HL-60/S4 treated with retinoic acid at 250 ng/mL for 4 days and 3 days (cell line): ENCODE measurements at regions not wholly inside any gene's neighbourhood (a gene's known extent, or its start where the extent isn't known, plus 50 kb on each side); places are given as distances from the start of the nearest gene placed in this dataset.
"Not testable (repeated sequence)": the region's sequence is repeated elsewhere in the genome, so short reads cannot be mapped to it uniquely, and the experiment has no call there.

Experiments used
- in situ Hi-C: fragments of 300-500 bp; cut with MboI; formaldehyde crosslinking; loops from 2 replicates; pipeline ENCODE4 v1.7.0; 2022; ENCODE audit warnings: low sequenced_read_pairs

GRCh38 chr12:47412601-47413236 lies 293.1 kb downstream of the RPAP3 start:
- in situ Hi-C loops = no loop called here

GRCh38 chr12:47411966-47412365 lies 293.9 kb downstream of the RPAP3 start:
- in situ Hi-C loops = no loop called here

GRCh38 chr12:47410862-47411261 lies 295.0 kb downstream of the RPAP3 start:
- in situ Hi-C loops = no loop called here

- in situ Hi-C loops = no loop called here
These were observed 295.4 kb downstream of the RPAP3 start for GRCh38 chr12:47410383-47410782.

GRCh38 chr12:47409310-47409987 lies 296.4 kb downstream of the RPAP3 start:
- in situ Hi-C loops = no loop called here

- in situ Hi-C loops = no loop called here
These were observed 297.5 kb downstream of the RPAP3 start for GRCh38 chr12:47408171-47408871.

GRCh38 chr12:47407463-47408129 lies 298.2 kb downstream of the RPAP3 start:
- in situ Hi-C loops = no loop called here

- in situ Hi-C loops = no loop called here
These were observed 302.1 kb downstream of the RPAP3 start for GRCh38 chr12:47403681-47404080.

- in situ Hi-C loops = not testable (repeated sequence)
These were observed 304.6 kb downstream of the RPAP3 start for GRCh38 chr12:47401196-47401595.

- in situ Hi-C loops = no loop called here
These were observed 305.6 kb downstream of the RPAP3 start for GRCh38 chr12:47400266-47400665.

- in situ Hi-C loops = no loop called here
These were observed 308.1 kb downstream of the RPAP3 start for GRCh38 chr12:47397664-47398281.

- in situ Hi-C loops = no loop called here
These were observed 308.7 kb downstream of the RPAP3 start for GRCh38 chr12:47396902-47397663.

- in situ Hi-C loops = no loop called here
These were observed 311.8 kb downstream of the RPAP3 start for GRCh38 chr12:47394070-47394469.

GRCh38 chr12:47393403-47393790 lies 312.4 kb downstream of the RPAP3 start:
- in situ Hi-C loops = no loop called here

- in situ Hi-C loops = no loop called here
These were observed 311.8 kb upstream of the AMIGO2 start for GRCh38 chr12:47391566-47391965.

- in situ Hi-C loops = no loop called here
These were observed 309.0 kb upstream of the AMIGO2 start for GRCh38 chr12:47388712-47389111.

- in situ Hi-C loops = no loop called here
These were observed 308.2 kb upstream of the AMIGO2 start for GRCh38 chr12:47387994-47388393.

- in situ Hi-C loops = no loop called here
These were observed 305.9 kb upstream of the AMIGO2 start for GRCh38 chr12:47385653-47386052.

GRCh38 chr12:47383942-47384341 lies 304.2 kb upstream of the AMIGO2 start:
- in situ Hi-C loops = no loop called here

- in situ Hi-C loops = no loop called here
These were observed 302.5 kb upstream of the AMIGO2 start for GRCh38 chr12:47382305-47382704.
